Testis (tissue), 2 donors: ENCODE measurements at regions not wholly inside any gene's neighbourhood (a gene's known extent, or its start where the extent isn't known, plus 50 kb on each side); places are given as distances from the start of the nearest gene placed in this dataset.
A peak's percentile ranks its signal among the peaks of the same experiment; 100 is the strongest.

Experiments
- DNase-seq: peaks from one replicate; pipeline ENCODE4 v3.0.0-alpha.2; 2019
- H3K27ac ChIP-seq, 2 donors: fragments of 200-600 bp; sonication (generic); one replicate each; pipeline ENCODE4 v1.5.1; 2019
- H3K27me3 ChIP-seq: fragments of 200-600 bp; sonication (generic); one replicate; pipeline ENCODE4 v1.5.1; 2019
- H3K36me3 ChIP-seq: fragments of 200-600 bp; sonication (generic); one replicate; pipeline ENCODE4 v1.5.1; 2017; ENCODE audit warnings: low read depth; ENCODE audit errors: missing control alignments
- H3K4me1 ChIP-seq: fragments of 200-600 bp; sonication (generic); one replicate; pipeline ENCODE4 v1.5.1; 2019
- H3K4me3 ChIP-seq, 2 donors: fragments of 200-600 bp; sonication (generic); one replicate each; pipeline ENCODE4 v1.5.1; 2017 to 2019
- H3K9me3 ChIP-seq: fragments of 200-600 bp; sonication (generic); one replicate; pipeline ENCODE4 v1.5.1; 2017
- CTCF ChIP-seq, 3 experiments: fragments of 450-650 bp in 2 of 3; fragments of 200-600 bp in 1 of 3; sonication (generic) in 1 of 3; IDR thresholded peaks; one replicate each; pipeline ENCODE4 v1.5.1; 2016 to 2019; ENCODE audit warnings: antibody characterized with exemption in 3 of 3, mild to moderate bottlenecking in 2 of 3, moderate library complexity in 1 of 3
- POLR2A ChIP-seq: fragments of 450-650 bp; IDR thresholded peaks from one replicate; pipeline ENCODE4 v1.6.1; 2017; ENCODE audit warnings: antibody characterized with exemption, mild to moderate bottlenecking, moderate library complexity
- WGBS, 2 donors: methylation state at CpG; one replicate each; pipeline ENCODE4 v1.1.5; 2018; 5-methylcytosine and 5-hydroxymethylcytosine counted together
- intact Hi-C: fragments of 100-400 bp; cut with DNase I; formaldehyde crosslinking; loops from one replicate; pipeline ENCODE4 v1.15.1; 2023; ENCODE audit warnings: low total_unique reads
- small RNA-seq, 2 donors: library from RNA; depleted of rRNA; stranded (forward); fragments of <200 nt; gene quantifications; one replicate each; pipeline ENCODE3, GENCODE V24; 2016

DNA sequence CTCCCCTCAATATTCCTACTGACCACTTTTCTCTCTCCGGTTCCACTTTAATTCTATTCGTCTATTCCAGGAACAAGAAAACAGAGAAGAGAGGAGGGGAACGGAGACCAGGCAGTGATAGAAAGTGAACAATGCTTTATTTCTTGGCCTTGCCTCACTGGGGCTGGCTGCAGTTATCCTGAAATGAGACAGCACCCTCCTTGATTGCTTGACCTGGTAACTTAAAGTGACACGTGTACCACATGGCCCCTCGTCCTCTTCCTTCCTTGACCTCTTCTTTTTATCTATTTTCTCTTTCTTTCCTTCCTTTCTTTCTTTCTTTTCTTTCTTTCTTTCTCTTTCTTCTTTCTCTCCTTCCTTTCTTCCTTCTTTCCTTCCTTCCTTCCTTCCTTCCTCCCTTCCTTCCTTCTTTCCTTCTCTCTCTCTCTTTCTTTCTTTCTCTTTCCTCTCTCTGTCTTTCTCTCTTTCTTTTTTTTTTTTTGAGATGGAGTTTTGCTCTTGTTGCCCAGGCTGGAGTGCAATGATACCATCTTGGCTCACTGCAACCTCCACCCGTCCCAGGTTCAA, 52.8 kb upstream of the CLMP start:
- DNase-seq = no peak
- 35 to 41% methylated on average over 6 of the region's 6 CpGs for WGBS, 2 donors
- TF ChIP-seq CTCF (IDR thresholded peaks at IDR 0.05) (no peak), POLR2A (no peak)
- Histone ChIP-seq H3K4me3 (no peak overlapping the region), H3K36me3 (no peaks in the 10 kb centered on the region), H3K4me1 (peaks cover 13% of the 10 kb centered on the region), H3K27me3 (no peaks in the 10 kb centered on the region), H3K27ac (no peak overlapping the region), H3K9me3 (no peaks in the 10 kb centered on the region)
- intact Hi-C loops = no loop called here

GRCh38 chr11:123247496-123247799, 52.4 kb upstream of the CLMP start:
- intact Hi-C loops = no loop called here
- no peak overlapping the region for H3K27ac ChIP-seq
- 43 to 56% methylated on average over 3 of the region's 3 CpGs for WGBS, 2 donors
- H3K36me3 ChIP-seq = no peaks in the 10 kb centered on the region
- no peaks in the 10 kb centered on the region for H3K27me3 ChIP-seq
- no peak overlapping the region for H3K4me3 ChIP-seq
- no peaks in the 10 kb centered on the region for H3K9me3 ChIP-seq
- TF ChIP-seq CTCF (IDR thresholded peaks at IDR 0.05) (no peak), POLR2A (no peak)
- DNase-seq = no peak
- H3K4me1 ChIP-seq = peaks cover 13% of the 10 kb centered on the region

GRCh38 chr11:123246749-123247495, 51.9 kb upstream of the CLMP start:
- Histone ChIP-seq H3K36me3 (no peaks in the 10 kb centered on the region), H3K9me3 (no peaks in the 10 kb centered on the region), H3K27ac (no peak overlapping the region), H3K4me1 (peaks cover 13% of the 10 kb centered on the region), H3K4me3 (no peak overlapping the region), H3K27me3 (no peaks in the 10 kb centered on the region)
- intact Hi-C loops = no loop called here
- no peak for TF ChIP-seq POLR2A
- TF ChIP-seq CTCF (IDR thresholded peaks at IDR 0.05) = peak; percentile 87 to 96 (median 88)
- DNase-seq = peak; percentile 93
- WGBS, 2 donors = 13% methylated on average over 13 of the region's 13 CpGs

DNA sequence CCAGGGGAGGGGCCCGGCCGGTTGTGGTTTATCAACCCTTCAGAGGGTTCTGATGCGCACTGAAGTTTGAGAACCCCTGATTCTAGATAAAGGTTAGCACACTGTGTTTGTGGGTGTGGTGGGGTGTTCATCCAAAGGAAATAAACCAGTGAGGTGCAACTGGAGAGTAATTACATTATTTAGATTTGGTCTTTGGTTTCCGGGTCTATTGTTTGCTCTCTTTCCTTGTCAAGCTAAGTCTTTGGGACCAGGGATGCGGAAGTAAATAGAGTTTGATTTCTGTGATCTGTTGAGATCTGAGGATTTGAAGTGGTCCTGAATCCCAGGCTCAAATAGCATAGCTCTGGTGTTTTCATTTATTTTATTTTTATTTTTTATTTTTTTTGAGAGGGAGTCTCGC, 50.5 kb upstream of the CLMP start:
- Histone ChIP-seq H3K4me1 (peaks cover 8% of the 10 kb centered on the region), H3K4me3 (no peak overlapping the region), H3K27ac (no peak overlapping the region), H3K9me3 (no peaks in the 10 kb centered on the region), H3K36me3 (no peaks in the 10 kb centered on the region), H3K27me3 (no peaks in the 10 kb centered on the region)
- 93 to 98% methylated on average over 6 of the region's 6 CpGs for WGBS, 2 donors
- intact Hi-C loops = no loop called here
- DNase-seq = no peak
- no peak for TF ChIP-seq POLR2A
- TF ChIP-seq CTCF (IDR thresholded peaks at IDR 0.05) = no peak

Small RNAs in the stretch of these regions (small RNA-seq; reads per million reads assigned to genes)
- 0 reads per million in 2 donors for gene RF00096
